Brain pericyte (primary cell): ENCODE measurements at regions not wholly inside any gene's neighbourhood (a gene's known extent, or its start where the extent isn't known, plus 50 kb on each side); places are given as distances from the start of the nearest gene placed in this dataset.
"Not testable (repeated sequence)": the region's sequence is repeated elsewhere in the genome, so short reads cannot be mapped to it uniquely, and the experiment has no call there.

Experiments
- DNase-seq: peaks from one replicate; pipeline ENCODE4 v3.0.0-alpha.2; 2012; ENCODE audit warnings: low read depth, low spot score

DNA sequence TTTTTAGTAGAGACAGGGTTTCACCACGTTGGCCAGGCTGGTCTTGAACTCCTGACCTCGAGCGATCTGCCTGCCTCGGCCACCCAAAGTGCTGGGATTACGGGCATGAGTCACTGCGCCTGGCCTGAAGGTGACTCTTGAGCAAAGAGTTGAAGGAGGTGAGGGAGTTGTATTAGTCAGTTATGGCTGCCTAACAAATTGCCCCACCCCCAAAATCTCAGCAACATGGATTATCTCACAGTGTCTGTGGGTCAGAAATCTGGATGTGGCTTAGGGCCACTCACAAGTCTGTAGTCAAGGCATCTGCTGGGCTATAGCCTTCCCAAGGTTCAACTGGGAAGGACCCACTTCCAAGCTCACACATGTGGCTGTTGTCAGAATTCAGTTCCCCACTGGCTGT, 52.8 kb upstream of the ADGRE5 start:
- no peak for DNase-seq

GRCh38 chr19:14327061-14327460, 54.2 kb upstream of the ADGRE5 start:
- DNase-seq, result not testable (repeated sequence)

GRCh38 chr19:14325863-14326262, 55.4 kb upstream of the ADGRE5 start:
- DNase-seq, result no peak

DNA sequence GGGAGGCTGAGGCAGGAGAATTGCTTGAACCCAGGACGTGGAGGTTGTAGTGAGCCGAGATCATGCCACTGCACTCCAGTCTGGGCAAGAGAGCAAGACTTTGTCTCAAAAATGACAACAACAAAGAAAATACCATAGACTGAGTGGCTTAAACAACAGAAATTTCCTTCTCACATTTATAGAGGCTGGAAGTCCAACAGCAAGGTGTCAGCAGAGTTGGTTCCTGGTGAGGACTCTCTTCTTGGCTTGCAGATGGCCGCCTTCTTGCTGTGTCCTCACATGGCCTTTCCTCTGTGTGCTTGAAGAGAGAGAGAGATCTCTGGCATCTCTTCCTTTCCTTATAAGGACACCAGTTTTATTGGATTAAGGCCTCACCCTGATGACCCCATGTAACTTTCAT, 56.1 kb upstream of the ADGRE5 start:
- no peak for DNase-seq

DNA sequence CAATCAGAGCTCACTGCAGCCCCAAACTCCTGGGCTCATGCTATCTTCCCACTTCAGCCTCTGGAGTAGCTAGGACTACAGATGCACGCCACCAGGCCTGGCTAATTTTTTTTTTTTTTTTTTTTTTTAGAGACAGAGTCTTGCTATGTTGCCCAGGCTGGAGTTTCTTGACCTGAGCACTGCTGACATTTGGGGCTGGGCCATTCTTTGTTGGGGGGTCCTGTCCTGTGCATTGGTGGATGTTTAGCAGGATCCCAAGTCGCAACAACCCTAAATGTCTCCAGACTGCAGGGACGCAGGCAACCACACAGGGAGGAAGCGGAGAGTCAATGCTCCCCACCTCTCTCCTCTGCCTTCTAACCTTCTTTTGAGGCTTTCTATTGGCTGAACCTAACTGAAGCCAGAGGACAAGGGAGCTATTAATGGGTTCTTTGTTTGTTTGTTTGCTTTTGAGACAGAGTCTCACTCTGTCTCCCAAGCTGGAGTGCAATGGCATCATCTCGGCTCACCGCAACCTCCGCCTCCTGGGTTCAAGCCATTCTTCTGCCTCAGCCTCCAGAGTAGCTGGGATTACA, 58.3 kb upstream of the ADGRE5 start:
- no peak for DNase-seq

GRCh38 chr19:14320253-14320652, 61.0 kb upstream of the ADGRE5 start:
- DNase-seq, result no peak

DNA sequence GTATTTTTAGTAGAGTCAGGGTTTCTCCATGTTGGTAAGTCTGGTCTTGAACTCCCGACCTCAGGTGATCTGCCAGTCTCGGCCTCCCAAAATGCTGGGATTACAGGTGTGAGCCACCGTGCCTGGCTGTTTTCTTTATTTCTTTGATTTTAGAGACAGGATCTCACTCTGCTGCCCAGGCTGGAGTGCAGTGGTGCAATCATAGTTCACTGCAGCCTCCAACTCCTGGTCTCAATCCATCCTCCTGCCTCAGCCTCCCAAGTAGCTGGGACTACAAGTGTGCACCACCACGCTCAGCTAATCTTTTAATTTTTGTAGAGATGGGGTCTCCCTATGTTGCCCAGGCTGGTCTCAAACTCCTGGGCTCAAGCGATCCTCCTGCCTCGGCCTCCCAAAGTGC, 61.5 kb upstream of the ADGRE5 start:
- not testable (repeated sequence) for DNase-seq

GRCh38 chr19:14318873-14319272, 62.4 kb upstream of the ADGRE5 start:
- DNase-seq, result no peak

DNA sequence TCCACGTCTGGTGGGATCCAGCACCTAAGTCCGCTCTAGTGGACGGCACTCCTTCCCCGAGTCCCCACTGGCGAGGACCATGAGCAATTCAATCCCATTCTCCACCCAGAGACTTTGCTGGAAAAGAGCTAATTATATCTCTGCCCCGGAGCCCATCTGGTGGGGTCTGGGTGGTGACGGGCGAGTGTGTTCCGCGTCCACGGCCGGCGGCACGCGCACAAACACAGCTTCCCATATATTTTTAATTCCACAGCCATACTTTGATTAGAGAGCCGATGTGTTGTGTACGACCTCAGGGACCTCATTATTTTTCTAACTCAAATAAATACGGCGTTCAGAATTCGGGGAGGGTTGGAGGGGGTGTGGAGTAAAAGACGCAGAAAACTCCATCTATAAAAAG, 64.1 kb upstream of the ADGRE5 start:
- DNase-seq, result no peak

DNA sequence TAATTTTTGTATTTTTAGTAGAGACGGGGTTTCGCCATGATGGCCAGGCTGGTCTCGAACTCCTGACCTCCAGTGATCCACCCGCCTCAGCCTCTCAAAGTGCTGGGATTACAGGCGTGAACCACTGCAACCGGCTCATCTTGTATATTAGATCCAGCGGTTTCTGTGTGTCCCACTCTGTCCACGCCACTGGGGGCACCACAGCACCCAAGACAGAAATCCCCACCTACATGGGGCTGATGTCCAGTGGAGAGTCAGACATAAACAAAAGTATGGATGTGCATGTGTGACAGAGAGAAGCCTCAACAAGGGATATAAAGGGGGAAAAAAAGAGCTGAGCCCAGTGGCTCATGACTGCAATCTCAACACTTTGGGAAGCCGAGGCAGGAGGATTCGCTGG, 65.8 kb upstream of the ADGRE5 start:
- DNase-seq, result no peak

DNA sequence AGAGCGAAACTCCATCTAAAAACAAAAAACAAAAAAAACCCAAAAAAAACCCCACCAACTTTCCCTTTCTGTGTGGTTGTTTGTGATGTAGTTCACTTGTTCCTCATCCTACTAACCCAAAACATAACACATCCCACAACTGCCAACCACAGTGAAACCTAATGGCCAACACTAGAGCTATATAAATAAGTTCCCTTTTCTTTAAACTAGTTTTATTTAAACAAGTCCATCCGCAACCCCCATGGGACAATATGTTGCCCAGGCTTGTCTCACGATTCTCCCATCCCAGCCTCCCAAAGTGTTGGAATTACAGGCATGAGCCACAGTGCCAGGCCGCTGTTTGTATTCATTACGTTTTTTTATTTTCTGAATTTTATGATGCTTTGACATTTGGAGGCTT, 71.2 kb upstream of the ADGRE5 start:
- DNase-seq, result no peak

DNA sequence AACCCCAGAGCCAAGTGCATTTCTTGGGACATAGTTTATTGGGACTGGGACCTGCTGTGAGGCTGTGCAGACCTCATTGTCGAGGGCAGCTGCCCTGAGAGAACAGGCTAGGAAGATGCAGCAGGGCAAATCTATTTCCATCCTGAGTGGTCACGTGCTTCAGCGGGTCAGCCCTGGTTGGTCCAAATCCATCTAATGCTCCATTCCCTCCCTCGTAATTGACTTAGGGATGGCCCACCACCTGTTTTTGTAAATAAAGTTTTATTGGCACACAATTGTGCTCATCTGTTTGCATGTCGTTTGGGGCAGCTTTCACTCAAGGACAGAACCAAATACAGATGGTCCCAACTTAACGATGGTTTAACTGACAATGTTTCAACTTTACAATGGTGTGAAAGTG, 75.5 kb upstream of the ADGRE5 start:
- no peak for DNase-seq

DNA sequence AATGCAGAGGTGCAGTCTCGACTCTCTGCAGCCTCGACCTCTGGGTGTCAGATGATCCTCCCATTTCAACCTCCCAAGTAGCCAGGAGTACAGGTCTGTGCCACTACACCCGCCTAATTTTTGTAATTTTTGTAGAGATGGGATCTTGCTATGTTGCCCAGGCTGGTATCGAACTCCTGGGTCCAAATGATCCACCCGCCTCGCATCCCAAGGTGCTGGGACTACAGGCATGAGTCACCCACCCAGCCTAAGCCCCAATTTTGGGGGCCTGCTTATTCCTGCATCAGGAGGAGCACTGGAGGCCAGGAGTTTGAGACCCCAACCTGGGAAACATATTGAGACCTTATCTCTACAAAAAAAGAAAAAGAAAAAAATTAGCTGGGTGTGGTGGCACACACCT, 80.1 kb upstream of the ADGRE5 start:
- no peak for DNase-seq

DNA sequence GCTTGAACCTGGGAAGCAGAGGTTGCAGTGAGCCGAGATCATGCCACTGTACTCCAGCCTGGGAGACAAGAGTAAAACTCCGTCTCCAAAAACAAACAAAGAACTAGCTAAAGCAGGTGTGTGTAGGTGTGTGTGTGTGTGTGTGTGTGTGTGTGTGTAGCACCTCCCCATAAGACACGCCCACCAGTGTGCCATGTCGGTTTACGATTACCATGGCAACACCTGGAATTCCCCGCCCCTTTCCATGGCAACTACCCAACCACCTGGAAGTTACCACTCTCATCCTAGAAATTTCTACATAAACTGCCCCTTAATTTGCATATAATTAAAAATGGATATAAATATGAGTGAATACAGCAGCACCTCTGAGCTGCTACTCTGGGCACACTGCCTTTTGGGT, 80.9 kb upstream of the ADGRE5 start:
- DNase-seq, result no peak

DNA sequence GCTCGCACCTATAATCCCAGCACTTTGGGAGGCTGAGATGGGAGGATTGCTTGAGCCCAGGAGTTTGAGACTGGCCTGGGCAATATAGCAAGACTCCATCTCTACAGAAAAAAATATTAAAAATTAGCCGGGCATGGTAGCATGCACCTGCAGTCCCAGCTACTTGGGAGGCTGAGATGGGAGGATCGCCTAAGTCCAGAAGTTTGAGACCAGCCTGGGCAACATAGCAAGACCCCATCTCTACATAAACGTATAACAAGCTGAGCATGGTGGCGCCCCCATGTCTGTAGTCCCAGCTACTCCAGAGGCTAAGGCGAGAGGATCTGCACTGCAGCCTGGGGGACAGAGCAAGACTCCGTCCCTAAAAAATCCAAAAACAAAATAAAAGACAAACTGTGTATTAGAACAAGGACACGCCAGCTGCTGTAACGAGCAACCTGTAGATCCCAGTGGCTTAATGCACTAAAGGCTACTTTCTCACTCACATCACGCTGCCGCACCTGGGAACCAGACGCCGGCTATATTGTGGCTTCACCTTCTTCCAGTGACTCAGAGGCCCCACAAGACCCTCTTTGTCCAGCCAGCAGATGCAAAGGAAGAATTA, 81.9 kb upstream of the ADGRE5 start:
- not testable (repeated sequence) for DNase-seq

- not testable (repeated sequence) for DNase-seq
Measured at GRCh38 chr19:14297883-14298576, 83.2 kb upstream of the ADGRE5 start.

GRCh38 chr19:14294974-14295373, 86.3 kb upstream of the ADGRE5 start:
- not testable (repeated sequence) for DNase-seq

- not testable (repeated sequence) for DNase-seq
Measured at GRCh38 chr19:14293816-14294170, 87.5 kb upstream of the ADGRE5 start.

GRCh38 chr19:14293101-14293815, 87.3 kb upstream of the ADGRL1 start:
- not testable (repeated sequence) for DNase-seq

- not testable (repeated sequence) for DNase-seq
Measured at GRCh38 chr19:14289810-14290209, 83.8 kb upstream of the ADGRL1 start.

DNA sequence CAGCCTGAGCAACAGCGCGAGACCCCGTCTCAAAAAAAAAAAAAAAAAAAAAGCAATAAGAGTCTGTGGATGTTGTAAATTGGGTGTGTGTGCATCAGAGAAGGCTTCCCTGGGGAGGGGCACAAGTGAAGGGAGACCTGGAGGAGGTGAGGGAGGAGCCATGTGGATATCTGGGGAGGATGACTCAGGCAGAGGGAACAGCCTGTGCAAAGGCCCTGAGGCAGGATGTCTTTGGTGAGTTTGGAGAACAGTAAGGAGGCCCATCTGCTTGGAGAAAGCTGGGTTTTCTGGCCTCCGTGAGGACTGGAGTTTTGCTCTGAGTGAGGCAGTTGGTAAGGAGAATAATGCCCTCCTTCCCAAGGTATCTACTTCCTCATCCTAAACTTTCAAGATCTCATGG, 81.9 kb upstream of the ADGRL1 start:
- not testable (repeated sequence) for DNase-seq

GRCh38 chr19:14286594-14286993, 80.6 kb upstream of the ADGRL1 start:
- DNase-seq, result not testable (repeated sequence)

GRCh38 chr19:14285726-14286125, 79.8 kb upstream of the ADGRL1 start:
- not testable (repeated sequence) for DNase-seq
